IMR-90 (cell line): ENCODE measurements at regions not wholly inside any gene's neighbourhood (a gene's known extent, or its start where the extent isn't known, plus 50 kb on each side); places are given as distances from the start of the nearest gene placed in this dataset.

Experiments
- ATAC-seq: fragments of 200-7000 bp; cut with Tn5 transposase; 2 replicates; pipeline ENCODE4 v1.9.1; 2020; ENCODE audit warnings: low read depth, mild to moderate bottlenecking, moderate library complexity
- BruUV-seq: library from RNA; stranded (reverse); fragments of 400-500 nt; replicated peaks from 2 replicates; lab custom pipeline; 2021; lab: Mats Ljungman, UMichigan
- CTCF ChIA-PET: fragments of 300-600 bp; formaldehyde crosslinking; extraction: SDS; loops from one replicate; lab custom pipeline; 2021; ENCODE audit warnings: antibody characterized with exemption; lab: Yijun Ruan, JAX
- POLR2A ChIA-PET: fragments of 300-600 bp; sonication (Branson Sonifier 250); formaldehyde crosslinking; loops from one replicate; lab custom pipeline; 2022; ENCODE audit warnings: antibody characterized with exemption; ENCODE audit not compliant: unreplicated experiment; lab: Charles Lee
- DNase-seq: peaks from one replicate; pipeline ENCODE4 v3.0.0; 2013
- H2AFZ ChIP-seq: replicated peaks from 2 replicates; pipeline ENCODE3; 2013; ENCODE audit warnings: low read length, mild to moderate bottlenecking; ENCODE audit not compliant: poor library complexity
- H2AK5ac ChIP-seq: 2 replicates; pipeline ENCODE4 v1.6.1; 2013; ENCODE audit warnings: low read depth, low read length, inconsistent platforms
- H2AK9ac ChIP-seq: replicated peaks from 2 replicates; pipeline ENCODE3; 2013; ENCODE audit warnings: mild to moderate bottlenecking, low read depth, low read length, moderate library complexity; ENCODE audit not compliant: poor library complexity
- H2BK120ac ChIP-seq: 2 replicates; pipeline ENCODE4 v1.6.1; 2013; ENCODE audit warnings: low read depth, low read length, inconsistent platforms
- H2BK15ac ChIP-seq: 3 replicates; pipeline ENCODE4 v1.6.1; 2013; ENCODE audit warnings: low read depth, low read length, inconsistent platforms
- H2BK20ac ChIP-seq: 2 replicates; pipeline ENCODE4 v1.6.1; 2013; ENCODE audit warnings: low read depth, mild to moderate bottlenecking, inconsistent platforms, low read length, moderate library complexity
- H2BK5ac ChIP-seq: 2 replicates; pipeline ENCODE4 v1.6.1; 2013; ENCODE audit warnings: mild to moderate bottlenecking, low read depth, low read length, inconsistent platforms; ENCODE audit not compliant: poor library complexity, severe bottlenecking
- H3K14ac ChIP-seq: replicated peaks from 2 replicates; pipeline ENCODE4 v1.6.1; 2013; ENCODE audit warnings: low read depth, low read length, inconsistent platforms
- H3K18ac ChIP-seq: 2 replicates; pipeline ENCODE4 v1.6.1; 2013; ENCODE audit warnings: low read depth, low read length, control low read depth
- H3K23ac ChIP-seq: 2 replicates; pipeline ENCODE4 v1.6.1; 2013; ENCODE audit warnings: low read depth, low read length, inconsistent platforms
- H3K27ac ChIP-seq: 2 replicates; pipeline ENCODE4 v1.5.1; 2013; ENCODE audit warnings: mild to moderate bottlenecking, control low read depth, low read length; ENCODE audit not compliant: insufficient read depth
- H3K27me3 ChIP-seq: 2 replicates; pipeline ENCODE4 v1.6.1; 2013; ENCODE audit warnings: low read length; ENCODE audit not compliant: control insufficient read depth, insufficient read depth
- H3K36me3 ChIP-seq: 2 replicates; pipeline ENCODE4 v1.6.1; 2013; ENCODE audit warnings: low read length, mixed read lengths; ENCODE audit not compliant: control insufficient read depth, insufficient read depth
- H3K4ac ChIP-seq: 2 replicates; pipeline ENCODE4 v1.6.1; 2013; ENCODE audit warnings: low read depth, low read length, inconsistent platforms
- H3K4me1 ChIP-seq: 2 replicates; pipeline ENCODE4 v1.6.1; 2013; ENCODE audit warnings: low read length, mixed read lengths; ENCODE audit not compliant: control insufficient read depth, insufficient read depth
- H3K4me2 ChIP-seq: 2 replicates; pipeline ENCODE4 v1.6.1; 2013; ENCODE audit warnings: low read depth, mild to moderate bottlenecking, control low read depth, low read length, moderate library complexity
- H3K4me3 ChIP-seq: 2 replicates; pipeline ENCODE4 v1.5.1; 2013; ENCODE audit warnings: low read depth, mild to moderate bottlenecking, control low read depth, low read length, moderate library complexity; ENCODE audit not compliant: insufficient read depth
- H3K56ac ChIP-seq: 2 replicates; pipeline ENCODE4 v1.6.1; 2013; ENCODE audit warnings: low read length, inconsistent platforms; ENCODE audit not compliant: insufficient read depth; ENCODE audit errors: extremely low read depth
- H3K79me1 ChIP-seq, 2 experiments: 2 replicates each; pipeline ENCODE4 v1.6.1; 2013; ENCODE audit warnings: low read length in 2 of 2, inconsistent platforms in 1 of 2, low read depth in 1 of 2
- H3K9ac ChIP-seq: 2 replicates; pipeline ENCODE4 v1.6.1; 2013; ENCODE audit warnings: low read depth, low read length, control low read depth
- H3K9me1 ChIP-seq: 2 replicates; pipeline ENCODE4 v1.6.1; 2013; ENCODE audit warnings: low read length, inconsistent platforms; ENCODE audit not compliant: insufficient read depth
- H3K9me3 ChIP-seq: 2 replicates; pipeline ENCODE4 v1.6.1; 2013; ENCODE audit warnings: low read length; ENCODE audit not compliant: control insufficient read depth, insufficient read depth
- H4K20me1 ChIP-seq: 2 replicates; pipeline ENCODE4 v1.6.1; 2013; ENCODE audit warnings: low read length, inconsistent platforms; ENCODE audit not compliant: insufficient read depth
- H4K5ac ChIP-seq: 2 replicates; pipeline ENCODE4 v1.6.1; 2013; ENCODE audit warnings: mild to moderate bottlenecking, low read depth, low read length, control low read depth
- H4K8ac ChIP-seq, 2 experiments: 2 replicates each; pipeline ENCODE4 v1.6.1; 2013; ENCODE audit warnings: low read depth in 2 of 2, low read length in 2 of 2, control low read depth in 1 of 2, inconsistent platforms in 1 of 2
- H4K91ac ChIP-seq: 2 replicates; pipeline ENCODE4 v1.6.1; 2013; ENCODE audit warnings: low read depth, low read length, inconsistent platforms; ENCODE audit not compliant: insufficient read depth
- USF2 ChIP-seq: fragments of 150-350 bp; IDR thresholded peaks from 2 replicates; pipeline ENCODE4 v1.6.1; 2017; ENCODE audit warnings: mild to moderate bottlenecking, antibody characterized with exemption, low read length, low read depth
- WGBS, 2 experiments: methylation state at CpG; one replicate each; pipeline versions ENCODE4 v1.1.5 to v1.1.7; 2013; ENCODE audit warnings: missing lambda C conversion rate in 2 of 2; ENCODE audit not compliant: insufficient read length in 1 of 2; ENCODE audit errors: extremely low coverage in 2 of 2; 5-methylcytosine and 5-hydroxymethylcytosine counted together
- dilution Hi-C: fragments of 300-500 bp; cut with HindIII; formaldehyde crosslinking; loops from one replicate; pipeline ENCODE4 v1.14.3; 2018; ENCODE audit warnings: low sequenced_read_pairs; ENCODE audit not compliant: unreplicated experiment
- in situ Hi-C: fragments of 300-500 bp; cut with MboI; formaldehyde crosslinking; loops from 3 replicates; pipeline ENCODE4 v1.14.3; 2019; ENCODE audit warnings: low sequenced_read_pairs, inconsistent platforms, mixed read lengths
- intact Hi-C: fragments of 100-400 bp; cut with micrococcal nuclease; formaldehyde crosslinking; loops from 2 replicates; pipeline ENCODE4 v1.10.0; 2022

- DNase-seq (no peak), ATAC-seq (no peak)
- ChIA-PET CTCF (no interaction called here), POLR2A (no interaction called here)
- dilution Hi-C loops (no loop called here), intact Hi-C loops (no loop called here), in situ Hi-C loops (no loop called here)
- Histone ChIP-seq H2BK20ac (no peak overlapping the region), H4K20me1 (no peaks in the 10 kb centered on the region), H3K23ac (no peak overlapping the region), H2BK15ac (no peak overlapping the region), H3K4me1 (peaks cover 5% of the 10 kb centered on the region; the same call in 1 of the 2 replicates), H3K14ac (no peak overlapping the region), H2BK5ac (no peak overlapping the region), H3K4me2 (no peak overlapping the region), H2AK9ac (no peak overlapping the region), H3K36me3 (no peaks in the 10 kb centered on the region), H3K79me1 (no peaks in the 10 kb centered on the region), H4K8ac (no peak overlapping the region), H3K27ac (no peak overlapping the region), H3K18ac (no peak overlapping the region), H3K27me3 (peaks cover 26% of the 10 kb centered on the region), H2BK120ac (no peak overlapping the region), H3K56ac (no peak overlapping the region), H3K4me3 (no peak overlapping the region), H3K4ac (no peak overlapping the region), H2AFZ (no peak overlapping the region), H3K9me3 (no peaks in the 10 kb centered on the region), H2AK5ac (no peak overlapping the region), H3K9me1 (peaks cover 9% of the 10 kb centered on the region; the same call in 1 of the 2 replicates), H3K9ac (no peak overlapping the region), H4K91ac (no peak overlapping the region), H4K5ac (no peak overlapping the region)
- BruUV-seq: no TSS peak
- WGBS, 2 experiments: 50% methylated on average over 1 of the region's 7 CpGs; no CpG with 5 or more reads in 1 of the 2 experiments
- TF ChIP-seq USF2: no peak
These were observed 165.1 kb upstream of the GLI2 start for GRCh38 chr2:120570546-120570945.
